Esophagus squamous epithelium (tissue), 5 donors: ENCODE measurements at regions not wholly inside any gene's neighbourhood (a gene's known extent, or its start where the extent isn't known, plus 50 kb on each side); places are given as distances from the start of the nearest gene placed in this dataset.

Source experiments
- DNase-seq: peaks from one replicate; lab custom pipeline; 2025; lab: John Stamatoyannopoulos, UW
- H3K27ac ChIP-seq, 4 donors: fragments of 200-600 bp; sonication (generic); one replicate each; pipeline ENCODE4 v1.5.1; 2016 to 2019; ENCODE audit warnings: mild to moderate bottlenecking in 1 of 4
- H3K27me3 ChIP-seq, 4 donors: fragments of 200-600 bp; sonication (generic); 1 replicate in 3 of 4; 2 replicates in 1 of 4; pipeline versions ENCODE4 v1.5.1 to v1.6.0; 2017 to 2021; ENCODE audit warnings: antibody characterized with exemption in 1 of 4
- H3K36me3 ChIP-seq, 3 donors: fragments of 200-600 bp; sonication (generic); one replicate each; pipeline ENCODE4 v1.5.1; 2016 to 2019
- H3K4me1 ChIP-seq, 3 donors: fragments of 200-600 bp; sonication (generic); one replicate each; pipeline ENCODE4 v1.5.1; 2017 to 2019
- H3K4me3 ChIP-seq, 4 donors: fragments of 200-600 bp; sonication (generic); 1 replicate in 3 of 4; 2 replicates in 1 of 4; pipeline ENCODE4 v1.5.1; 2016 to 2019; ENCODE audit warnings: mild to moderate bottlenecking in 2 of 4, moderate library complexity in 1 of 4
- H3K9me3 ChIP-seq, 3 donors: fragments of 200-600 bp; sonication (generic); one replicate each; pipeline ENCODE4 v1.5.1; 2016 to 2019
- CTCF ChIP-seq, 6 experiments: fragments of 450-650 bp in 4 of 6; fragments of 200-600 bp in 2 of 6; sonication (generic) in 2 of 6; IDR thresholded peaks; one replicate each; pipeline ENCODE4 v1.5.1; 2016 to 2019; ENCODE audit warnings: antibody characterized with exemption in 6 of 6, mild to moderate bottlenecking in 4 of 6, moderate library complexity in 4 of 6
- POLR2A ChIP-seq, 4 donors: fragments of 450-650 bp; IDR thresholded peaks; one replicate each; pipeline ENCODE4 v1.6.1; 2017; ENCODE audit warnings: antibody characterized with exemption in 4 of 4, mild to moderate bottlenecking in 4 of 4, moderate library complexity in 3 of 4
- WGBS, 2 donors: methylation state at CpG; one replicate each; pipeline ENCODE4 v1.1.5; 2018; 5-methylcytosine and 5-hydroxymethylcytosine counted together
- intact Hi-C: fragments of 100-400 bp; cut with DNase I; formaldehyde crosslinking; loops from one replicate; pipeline ENCODE4 v1.15.0; 2022
- donor health status: DM: yes; HTN: yes; CAD: no.

- WGBS, 2 donors = 60 to 76% methylated on average over 4 of the region's 4 CpGs
- DNase-seq = no peak
- intact Hi-C loops = no loop called here
Observed at GRCh38 chr13:105089858-105090643, 1445.4 kb downstream of the EFNB2 start.

GRCh38 chr13:105087945-105088344 lies 1447.5 kb downstream of the EFNB2 start:
- intact Hi-C loops = no loop called here
- DNase-seq = no peak
- H3K4me1 ChIP-seq = no peaks in the 10 kb centered on the region
- TF ChIP-seq POLR2A (IDR thresholded peaks at IDR 0.05) (no peak), CTCF (IDR thresholded peaks at IDR 0.05) (no peak)
- H3K36me3 ChIP-seq = no peaks in the 10 kb centered on the region
- no peaks in the 10 kb centered on the region for H3K27me3 ChIP-seq
- no peaks in the 10 kb centered on the region for H3K9me3 ChIP-seq
- no peak overlapping the region for H3K4me3 ChIP-seq
- no peak overlapping the region for H3K27ac ChIP-seq
- 61 to 78% methylated on average over 3 to 4 of the region's 4 CpGs for WGBS, 2 donors

More at GRCh38 chr13:105089858-105090643, 1445.4 kb downstream of the EFNB2 start:
- no peaks in the 10 kb centered on the region for H3K4me1 ChIP-seq
- H3K9me3 ChIP-seq = no peaks in the 10 kb centered on the region
- no peak for TF ChIP-seq CTCF (IDR thresholded peaks at IDR 0.05)
- no peak for TF ChIP-seq POLR2A (IDR thresholded peaks at IDR 0.05)
- no peak overlapping the region for H3K4me3 ChIP-seq
- no peak overlapping the region for H3K27ac ChIP-seq
- H3K36me3 ChIP-seq = no peaks in the 10 kb centered on the region
- no peaks in the 10 kb centered on the region for H3K27me3 ChIP-seq

GRCh38 chr13:105084931-105085330 lies 1450.5 kb downstream of the EFNB2 start:
- 88 to 100% methylated on average over 1 of the region's 5 CpGs for WGBS, 2 donors
- no peaks in the 10 kb centered on the region for H3K4me1 ChIP-seq

GRCh38 chr13:105083992-105084391 lies 1451.5 kb downstream of the EFNB2 start:
- no peak overlapping the region for H3K27ac ChIP-seq
- no peaks in the 10 kb centered on the region for H3K9me3 ChIP-seq
- H3K27me3 ChIP-seq = no peaks in the 10 kb centered on the region
- no peaks in the 10 kb centered on the region for H3K4me1 ChIP-seq
- TF ChIP-seq CTCF (IDR thresholded peaks at IDR 0.05) = no peak
- no peak for TF ChIP-seq POLR2A (IDR thresholded peaks at IDR 0.05)
- H3K36me3 ChIP-seq = no peaks in the 10 kb centered on the region
- intact Hi-C loops = no loop called here
- DNase-seq = no peak
- H3K4me3 ChIP-seq = no peak overlapping the region
- 45 to 65% methylated on average over 3 of the region's 3 CpGs for WGBS, 2 donors

More at GRCh38 chr13:105084931-105085330, 1450.5 kb downstream of the EFNB2 start:
- H3K4me3 ChIP-seq = no peak overlapping the region
- intact Hi-C loops = no loop called here
- DNase-seq = no peak
- no peaks in the 10 kb centered on the region for H3K9me3 ChIP-seq
- TF ChIP-seq CTCF (IDR thresholded peaks at IDR 0.05) (no peak), POLR2A (IDR thresholded peaks at IDR 0.05) (no peak)
- H3K27me3 ChIP-seq = no peaks in the 10 kb centered on the region
- H3K36me3 ChIP-seq = no peaks in the 10 kb centered on the region
- H3K27ac ChIP-seq = no peak overlapping the region

- WGBS, 2 donors = 62 to 69% methylated on average over 2 of the region's 2 CpGs
- intact Hi-C loops = no loop called here
- Histone ChIP-seq H3K9me3 (no peaks in the 10 kb centered on the region), H3K36me3 (no peaks in the 10 kb centered on the region), H3K4me1 (no peaks in the 10 kb centered on the region), H3K27ac (no peak overlapping the region), H3K4me3 (no peak overlapping the region), H3K27me3 (no peaks in the 10 kb centered on the region)
- TF ChIP-seq POLR2A (IDR thresholded peaks at IDR 0.05) (no peak), CTCF (IDR thresholded peaks at IDR 0.05) (no peak)
- DNase-seq = no peak
Observed at GRCh38 chr13:105074755-105075154, 1460.7 kb downstream of the EFNB2 start.
